Peyer's patch (tissue), 4 donors: ENCODE measurements at regions not wholly inside any gene's neighbourhood (a gene's known extent, or its start where the extent isn't known, plus 50 kb on each side); places are given as distances from the start of the nearest gene placed in this dataset.

ENCODE experiments used
- DNase-seq, 3 donors: peaks; one replicate each; pipeline ENCODE4 v3.0.0-alpha.2; 2017 to 2019
- H3K27ac ChIP-seq, 4 donors: fragments of 200-600 bp; sonication (generic); one replicate each; pipeline ENCODE4 v1.5.1; 2016 to 2019
- H3K27me3 ChIP-seq, 2 donors: fragments of 200-600 bp; sonication (generic); one replicate each; pipeline ENCODE4 v1.5.1; 2019
- H3K36me3 ChIP-seq, 3 donors: fragments of 200-600 bp; sonication (generic); one replicate each; pipeline ENCODE4 v1.5.1; 2016 to 2019
- H3K4me1 ChIP-seq, 4 donors: fragments of 200-600 bp; sonication (generic); one replicate each; pipeline ENCODE4 v1.5.1; 2016 to 2019
- H3K4me3 ChIP-seq, 4 donors: fragments of 200-600 bp; sonication (generic); 1 replicate in 3 of 4; 2 replicates in 1 of 4; pipeline ENCODE4 v1.5.1; 2016 to 2019; ENCODE audit warnings: mild to moderate bottlenecking in 1 of 4
- H3K9me3 ChIP-seq, 4 donors: fragments of 200-600 bp; sonication (generic); one replicate each; pipeline ENCODE4 v1.5.1; 2016 to 2019; ENCODE audit warnings: mild to moderate bottlenecking in 1 of 4
- CTCF ChIP-seq, 6 experiments: fragments of 450-650 bp in 4 of 6; fragments of 200-600 bp in 2 of 6; sonication (generic) in 1 of 6; IDR thresholded peaks; one replicate each; pipeline ENCODE4 v1.5.1; 2017 to 2019; ENCODE audit warnings: antibody characterized with exemption in 6 of 6, mild to moderate bottlenecking in 3 of 6, moderate library complexity in 1 of 6
- POLR2A ChIP-seq, 2 donors: fragments of 450-650 bp; IDR thresholded peaks; one replicate each; pipeline ENCODE4 v1.5.1; 2017; ENCODE audit warnings: antibody characterized with exemption in 2 of 2, mild to moderate bottlenecking in 2 of 2, moderate library complexity in 2 of 2

GRCh38 chr15:81987628-81988027 lies 58.2 kb downstream of the MEX3B start:
- DNase-seq, result no peak
- no peaks in the 10 kb centered on the region for H3K27me3 ChIP-seq
- TF ChIP-seq CTCF (IDR thresholded peaks at IDR 0.05) (no peak), POLR2A (IDR thresholded peaks at IDR 0.05) (no peak)
- no peaks in the 10 kb centered on the region for H3K4me1 ChIP-seq
- no peaks in the 10 kb centered on the region for H3K36me3 ChIP-seq
- no peak overlapping the region for H3K27ac ChIP-seq
- H3K9me3 ChIP-seq, result peaks cover 0 to 2% (median 0%) of the 10 kb centered on the region in 4 donors
- no peak overlapping the region for H3K4me3 ChIP-seq

- Histone ChIP-seq H3K9me3 (no peaks in the 10 kb centered on the region), H3K4me1 (no peaks in the 10 kb centered on the region), H3K36me3 (no peaks in the 10 kb centered on the region), H3K27ac (no peak overlapping the region), H3K4me3 (no peak overlapping the region), H3K27me3 (no peaks in the 10 kb centered on the region)
- DNase-seq, result no peak
- no peak for TF ChIP-seq POLR2A (IDR thresholded peaks at IDR 0.05)
- TF ChIP-seq CTCF (IDR thresholded peaks at IDR 0.05), result no peak
Observed at GRCh38 chr15:81983497-81983896, 62.3 kb downstream of the MEX3B start.

GRCh38 chr15:81982808-81983207 lies 63.0 kb downstream of the MEX3B start:
- no peak for DNase-seq
- H3K36me3 ChIP-seq, result no peaks in the 10 kb centered on the region
- no peak overlapping the region for H3K4me3 ChIP-seq
- no peaks in the 10 kb centered on the region for H3K27me3 ChIP-seq
- no peak overlapping the region for H3K27ac ChIP-seq
- no peaks in the 10 kb centered on the region for H3K4me1 ChIP-seq
- H3K9me3 ChIP-seq, result peaks cover 0 to 5% (median 0%) of the 10 kb centered on the region in 4 donors
- no peak for TF ChIP-seq POLR2A (IDR thresholded peaks at IDR 0.05)
- no peak for TF ChIP-seq CTCF (IDR thresholded peaks at IDR 0.05)

GRCh38 chr15:81981908-81982307 lies 63.9 kb downstream of the MEX3B start:
- DNase-seq, result no peak
- H3K27me3 ChIP-seq, result no peaks in the 10 kb centered on the region
- TF ChIP-seq POLR2A (IDR thresholded peaks at IDR 0.05) (no peak), CTCF (IDR thresholded peaks at IDR 0.05) (no peak)
- peaks cover 0 to 9% (median 0%) of the 10 kb centered on the region in 4 donors for H3K9me3 ChIP-seq
- no peak overlapping the region for H3K27ac ChIP-seq
- no peaks in the 10 kb centered on the region for H3K36me3 ChIP-seq
- no peak overlapping the region for H3K4me3 ChIP-seq
- no peaks in the 10 kb centered on the region for H3K4me1 ChIP-seq

DNA sequence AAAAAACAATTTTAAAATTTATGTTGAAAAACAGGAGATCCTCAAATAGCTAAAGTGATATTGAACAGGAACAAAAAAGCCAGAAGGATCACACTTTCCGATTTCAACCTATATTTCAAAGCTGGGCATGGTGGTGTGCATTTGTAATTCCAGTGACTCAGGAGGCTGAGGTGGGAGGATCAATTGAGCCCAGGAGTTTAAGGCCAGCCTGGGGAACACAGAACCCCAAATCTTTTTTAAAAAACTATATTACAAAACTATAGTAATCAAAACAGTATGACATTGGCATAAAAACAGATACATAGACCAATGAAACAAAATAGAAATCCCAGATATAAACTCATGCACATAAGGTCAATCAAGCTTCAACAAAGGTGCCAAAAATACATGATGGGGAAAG lies 68.4 kb downstream of the MEX3B start:
- no peaks in the 10 kb centered on the region for H3K4me1 ChIP-seq
- no peak overlapping the region for H3K27ac ChIP-seq
- TF ChIP-seq CTCF (IDR thresholded peaks at IDR 0.05) (no peak), POLR2A (IDR thresholded peaks at IDR 0.05) (no peak)
- H3K36me3 ChIP-seq, result no peaks in the 10 kb centered on the region
- no peak for DNase-seq
- no peak overlapping the region for H3K4me3 ChIP-seq
- peaks cover 0 to 9% (median 0%) of the 10 kb centered on the region in 4 donors for H3K9me3 ChIP-seq
- H3K27me3 ChIP-seq, result no peaks in the 10 kb centered on the region

DNA sequence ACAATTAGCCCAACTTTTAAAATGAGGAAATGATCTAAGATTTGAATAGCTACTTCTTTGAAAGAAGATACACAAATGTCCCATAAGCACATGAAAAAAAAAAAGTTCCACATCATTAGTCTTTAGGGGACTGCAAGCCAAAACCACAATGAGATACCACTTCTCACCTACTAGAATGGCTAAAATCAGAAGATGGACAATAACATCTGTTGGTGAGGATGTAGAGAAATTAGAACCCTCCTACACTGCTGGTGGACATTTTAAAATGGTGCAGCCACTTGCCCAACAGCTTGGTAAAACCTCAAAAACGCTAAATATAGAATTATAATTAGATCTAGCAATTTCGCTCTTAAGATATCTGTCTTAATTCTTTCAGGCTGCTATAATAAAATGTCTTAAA lies 77.1 kb downstream of the MEX3B start:
- Histone ChIP-seq H3K36me3 (no peaks in the 10 kb centered on the region), H3K27me3 (no peaks in the 10 kb centered on the region), H3K4me3 (no peak overlapping the region), H3K4me1 (no peaks in the 10 kb centered on the region), H3K9me3 (no peaks in the 10 kb centered on the region), H3K27ac (no peak overlapping the region)
- TF ChIP-seq CTCF (IDR thresholded peaks at IDR 0.05) (no peak), POLR2A (IDR thresholded peaks at IDR 0.05) (no peak)
- no peak for DNase-seq
